IMR-90 (cell line): ENCODE measurements at regions not wholly inside any gene's neighbourhood (a gene's known extent, or its start where the extent isn't known, plus 50 kb on each side); places are given as distances from the start of the nearest gene placed in this dataset.

ENCODE experiments used
- ATAC-seq: fragments of 200-7000 bp; cut with Tn5 transposase; 2 replicates; pipeline ENCODE4 v1.9.1; 2020; ENCODE audit warnings: low read depth, mild to moderate bottlenecking, moderate library complexity
- BruUV-seq: library from RNA; stranded (reverse); fragments of 400-500 nt; replicated peaks from 2 replicates; lab custom pipeline; 2021; lab: Mats Ljungman, UMichigan
- CTCF ChIA-PET: fragments of 300-600 bp; formaldehyde crosslinking; extraction: SDS; loops from one replicate; lab custom pipeline; 2021; ENCODE audit warnings: antibody characterized with exemption; lab: Yijun Ruan, JAX
- POLR2A ChIA-PET: fragments of 300-600 bp; sonication (Branson Sonifier 250); formaldehyde crosslinking; loops from one replicate; lab custom pipeline; 2022; ENCODE audit warnings: antibody characterized with exemption; ENCODE audit not compliant: unreplicated experiment; lab: Charles Lee
- DNase-seq: peaks from one replicate; pipeline ENCODE4 v3.0.0; 2013
- H2AFZ ChIP-seq: replicated peaks from 2 replicates; pipeline ENCODE3; 2013; ENCODE audit warnings: low read length, mild to moderate bottlenecking; ENCODE audit not compliant: poor library complexity
- H2AK5ac ChIP-seq: 2 replicates; pipeline ENCODE4 v1.6.1; 2013; ENCODE audit warnings: low read depth, low read length, inconsistent platforms
- H2AK9ac ChIP-seq: replicated peaks from 2 replicates; pipeline ENCODE3; 2013; ENCODE audit warnings: mild to moderate bottlenecking, low read depth, low read length, moderate library complexity; ENCODE audit not compliant: poor library complexity
- H2BK120ac ChIP-seq: 2 replicates; pipeline ENCODE4 v1.6.1; 2013; ENCODE audit warnings: low read depth, low read length, inconsistent platforms
- H2BK15ac ChIP-seq: 3 replicates; pipeline ENCODE4 v1.6.1; 2013; ENCODE audit warnings: low read depth, low read length, inconsistent platforms
- H2BK20ac ChIP-seq: 2 replicates; pipeline ENCODE4 v1.6.1; 2013; ENCODE audit warnings: low read depth, mild to moderate bottlenecking, inconsistent platforms, low read length, moderate library complexity
- H2BK5ac ChIP-seq: 2 replicates; pipeline ENCODE4 v1.6.1; 2013; ENCODE audit warnings: mild to moderate bottlenecking, low read depth, low read length, inconsistent platforms; ENCODE audit not compliant: poor library complexity, severe bottlenecking
- H3K14ac ChIP-seq: replicated peaks from 2 replicates; pipeline ENCODE4 v1.6.1; 2013; ENCODE audit warnings: low read depth, low read length, inconsistent platforms
- H3K18ac ChIP-seq: 2 replicates; pipeline ENCODE4 v1.6.1; 2013; ENCODE audit warnings: low read depth, low read length, control low read depth
- H3K23ac ChIP-seq: 2 replicates; pipeline ENCODE4 v1.6.1; 2013; ENCODE audit warnings: low read depth, low read length, inconsistent platforms
- H3K27ac ChIP-seq: 2 replicates; pipeline ENCODE4 v1.5.1; 2013; ENCODE audit warnings: mild to moderate bottlenecking, control low read depth, low read length; ENCODE audit not compliant: insufficient read depth
- H3K27me3 ChIP-seq: 2 replicates; pipeline ENCODE4 v1.6.1; 2013; ENCODE audit warnings: low read length; ENCODE audit not compliant: control insufficient read depth, insufficient read depth
- H3K36me3 ChIP-seq: 2 replicates; pipeline ENCODE4 v1.6.1; 2013; ENCODE audit warnings: low read length, mixed read lengths; ENCODE audit not compliant: control insufficient read depth, insufficient read depth
- H3K4ac ChIP-seq: 2 replicates; pipeline ENCODE4 v1.6.1; 2013; ENCODE audit warnings: low read depth, low read length, inconsistent platforms
- H3K4me1 ChIP-seq: 2 replicates; pipeline ENCODE4 v1.6.1; 2013; ENCODE audit warnings: low read length, mixed read lengths; ENCODE audit not compliant: control insufficient read depth, insufficient read depth
- H3K4me2 ChIP-seq: 2 replicates; pipeline ENCODE4 v1.6.1; 2013; ENCODE audit warnings: low read depth, mild to moderate bottlenecking, control low read depth, low read length, moderate library complexity
- H3K4me3 ChIP-seq: 2 replicates; pipeline ENCODE4 v1.5.1; 2013; ENCODE audit warnings: low read depth, mild to moderate bottlenecking, control low read depth, low read length, moderate library complexity; ENCODE audit not compliant: insufficient read depth
- H3K56ac ChIP-seq: 2 replicates; pipeline ENCODE4 v1.6.1; 2013; ENCODE audit warnings: low read length, inconsistent platforms; ENCODE audit not compliant: insufficient read depth; ENCODE audit errors: extremely low read depth
- H3K79me1 ChIP-seq, 2 experiments: 2 replicates each; pipeline ENCODE4 v1.6.1; 2013; ENCODE audit warnings: low read length in 2 of 2, inconsistent platforms in 1 of 2, low read depth in 1 of 2
- H3K9ac ChIP-seq: 2 replicates; pipeline ENCODE4 v1.6.1; 2013; ENCODE audit warnings: low read depth, low read length, control low read depth
- H3K9me1 ChIP-seq: 2 replicates; pipeline ENCODE4 v1.6.1; 2013; ENCODE audit warnings: low read length, inconsistent platforms; ENCODE audit not compliant: insufficient read depth
- H3K9me3 ChIP-seq: 2 replicates; pipeline ENCODE4 v1.6.1; 2013; ENCODE audit warnings: low read length; ENCODE audit not compliant: control insufficient read depth, insufficient read depth
- H4K20me1 ChIP-seq: 2 replicates; pipeline ENCODE4 v1.6.1; 2013; ENCODE audit warnings: low read length, inconsistent platforms; ENCODE audit not compliant: insufficient read depth
- H4K5ac ChIP-seq: 2 replicates; pipeline ENCODE4 v1.6.1; 2013; ENCODE audit warnings: mild to moderate bottlenecking, low read depth, low read length, control low read depth
- H4K8ac ChIP-seq, 2 experiments: 2 replicates each; pipeline ENCODE4 v1.6.1; 2013; ENCODE audit warnings: low read depth in 2 of 2, low read length in 2 of 2, control low read depth in 1 of 2, inconsistent platforms in 1 of 2
- H4K91ac ChIP-seq: 2 replicates; pipeline ENCODE4 v1.6.1; 2013; ENCODE audit warnings: low read depth, low read length, inconsistent platforms; ENCODE audit not compliant: insufficient read depth
- BHLHE40 ChIP-seq: fragments of 150-350 bp; IDR thresholded peaks from 2 replicates; pipeline ENCODE4 v1.6.1; 2016; ENCODE audit warnings: mild to moderate bottlenecking, low read depth, low read length
- CEBPB ChIP-seq: IDR thresholded peaks from 2 replicates; pipeline ENCODE4 v1.6.1; 2012; ENCODE audit warnings: low read depth, low read length, improper control_type of control experiment
- CHD1 ChIP-seq: IDR thresholded peaks from 2 replicates; pipeline ENCODE4 v1.6.1; 2012; ENCODE audit warnings: low read depth, low read length, improper control_type of control experiment
- FOS ChIP-seq: fragments of 150-350 bp; IDR thresholded peaks from 2 replicates; pipeline ENCODE4 v1.6.1; 2016; ENCODE audit warnings: low read depth, low read length
- MAFK ChIP-seq: IDR thresholded peaks from 2 replicates; pipeline ENCODE4 v1.6.1; 2012; ENCODE audit warnings: low read depth, low read length, improper control_type of control experiment
- MAZ ChIP-seq: IDR thresholded peaks from 2 replicates; pipeline ENCODE4 v1.6.1; 2012; ENCODE audit warnings: low read depth, mild to moderate bottlenecking, low read length, improper control_type of control experiment, moderate library complexity, borderline replicate concordance
- MXI1 ChIP-seq: IDR thresholded peaks from 2 replicates; pipeline ENCODE4 v1.6.1; 2012; ENCODE audit warnings: low read depth, mild to moderate bottlenecking, low read length, moderate library complexity, borderline replicate concordance
- NFE2L2 ChIP-seq: fragments of 150-350 bp; IDR thresholded peaks from 2 replicates; pipeline ENCODE4 v1.6.1; 2016; ENCODE audit warnings: low read depth, mild to moderate bottlenecking, low read length
- POLR2A ChIP-seq: IDR thresholded peaks from 2 replicates; pipeline ENCODE4 v1.6.1; 2012; ENCODE audit warnings: mild to moderate bottlenecking, low read depth, low read length
- RAD21 ChIP-seq: IDR thresholded peaks from 2 replicates; pipeline ENCODE4 v1.6.1; 2012; ENCODE audit warnings: low read length, improper control_type of control experiment
- RCOR1 ChIP-seq: IDR thresholded peaks from 2 replicates; pipeline ENCODE4 v1.6.1; 2012; ENCODE audit warnings: mild to moderate bottlenecking, low read length, improper control_type of control experiment; ENCODE audit not compliant: insufficient replicate concordance
- RFX5 ChIP-seq: IDR thresholded peaks from 2 replicates; pipeline ENCODE4 v1.8.0; 2012; ENCODE audit warnings: low read depth, mild to moderate bottlenecking, low read length, moderate library complexity
- SMC3 ChIP-seq: fragments of 150-350 bp; IDR thresholded peaks from 2 replicates; pipeline ENCODE4 v1.6.1; 2016; ENCODE audit warnings: low read depth, mild to moderate bottlenecking, antibody characterized with exemption, low read length, moderate library complexity
- WGBS, 2 experiments: methylation state at CpG; one replicate each; pipeline versions ENCODE4 v1.1.5 to v1.1.7; 2013; ENCODE audit warnings: missing lambda C conversion rate in 2 of 2; ENCODE audit not compliant: insufficient read length in 1 of 2; ENCODE audit errors: extremely low coverage in 2 of 2; 5-methylcytosine and 5-hydroxymethylcytosine counted together
- dilution Hi-C: fragments of 300-500 bp; cut with HindIII; formaldehyde crosslinking; loops from one replicate; pipeline ENCODE4 v1.14.3; 2018; ENCODE audit warnings: low sequenced_read_pairs; ENCODE audit not compliant: unreplicated experiment
- in situ Hi-C: fragments of 300-500 bp; cut with MboI; formaldehyde crosslinking; loops from 3 replicates; pipeline ENCODE4 v1.14.3; 2019; ENCODE audit warnings: low sequenced_read_pairs, inconsistent platforms, mixed read lengths
- intact Hi-C: fragments of 100-400 bp; cut with micrococcal nuclease; formaldehyde crosslinking; loops from 2 replicates; pipeline ENCODE4 v1.10.0; 2022
- TF ChIP-seq, protein P1 (sequence below): fragments of 150-350 bp; IDR thresholded peaks from 2 replicates; pipeline ENCODE4 v1.6.1; 2017; ENCODE audit warnings: mild to moderate bottlenecking, antibody characterized with exemption, low read length, low read depth
- TF ChIP-seq, protein P2 (sequence below): fragments of 150-350 bp; IDR thresholded peaks from 2 replicates; pipeline ENCODE4 v1.6.1; 2016; ENCODE audit warnings: low read depth, mild to moderate bottlenecking, low read length, moderate library complexity, borderline replicate concordance
- TF ChIP-seq, protein P3 (sequence below): conservative IDR thresholded peaks from 2 replicates; pipeline ENCODE4 v1.5.1; 2012; ENCODE audit warnings: mild to moderate bottlenecking, low read depth, low read length, improper control_type of control experiment

DNA sequence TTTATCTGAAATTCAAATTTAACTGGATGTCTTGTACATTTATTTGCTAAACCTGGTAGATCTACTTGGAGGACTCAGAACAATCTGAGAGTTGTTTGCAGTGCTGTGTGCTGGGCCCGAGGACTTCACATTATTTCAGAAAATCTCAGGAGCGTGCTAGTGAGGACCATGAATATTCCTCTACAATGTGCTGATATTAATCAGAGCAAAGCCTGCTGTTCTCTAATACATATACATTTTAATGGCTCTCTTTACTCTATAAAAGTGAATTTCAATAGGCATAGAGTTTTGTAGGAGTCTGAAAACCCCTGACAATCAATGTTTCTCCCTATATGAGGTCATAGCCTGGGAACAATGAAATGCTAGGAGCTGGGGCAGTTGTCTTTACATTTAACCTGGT lies 144.3 kb downstream of the NEDD1 start:
- ChIA-PET POLR2A (no interaction called here), CTCF (no interaction called here)
- in situ Hi-C loops, result no loop called here
- Histone ChIP-seq H3K79me1 (no peaks in the 10 kb centered on the region), H3K4me2 (no peak overlapping the region), H3K27me3 (no peaks in the 10 kb centered on the region), H2AK5ac (no peak overlapping the region), H3K4ac (no peak overlapping the region), H4K5ac (no peak overlapping the region), H4K20me1 (no peaks in the 10 kb centered on the region), H3K9me3 (no peaks in the 10 kb centered on the region), H2BK5ac (no peak overlapping the region), H3K4me1 (no peaks in the 10 kb centered on the region), H3K14ac (no peak overlapping the region), H2AFZ (no peak overlapping the region), H3K9me1 (no peaks in the 10 kb centered on the region), H2BK20ac (no peak overlapping the region), H3K23ac (no peak overlapping the region), H3K4me3 (no peak overlapping the region), H3K56ac (no peak overlapping the region), H4K91ac (no peak overlapping the region), H2AK9ac (no peak overlapping the region), H2BK15ac (no peak overlapping the region), H3K36me3 (no peaks in the 10 kb centered on the region), H2BK120ac (no peak overlapping the region), H3K27ac (no peak overlapping the region), H4K8ac (no peak overlapping the region), H3K9ac (no peak overlapping the region), H3K18ac (no peak overlapping the region)
- DNase-seq (no peak), ATAC-seq (no peak)
- intact Hi-C loops, result no loop called here
- no TSS peak for BruUV-seq
- dilution Hi-C loops, result no loop called here
- no peak for TF ChIP-seq BHLHE40
- TF ChIP-seq MAFK, result no peak
- TF ChIP-seq, protein P1, sequence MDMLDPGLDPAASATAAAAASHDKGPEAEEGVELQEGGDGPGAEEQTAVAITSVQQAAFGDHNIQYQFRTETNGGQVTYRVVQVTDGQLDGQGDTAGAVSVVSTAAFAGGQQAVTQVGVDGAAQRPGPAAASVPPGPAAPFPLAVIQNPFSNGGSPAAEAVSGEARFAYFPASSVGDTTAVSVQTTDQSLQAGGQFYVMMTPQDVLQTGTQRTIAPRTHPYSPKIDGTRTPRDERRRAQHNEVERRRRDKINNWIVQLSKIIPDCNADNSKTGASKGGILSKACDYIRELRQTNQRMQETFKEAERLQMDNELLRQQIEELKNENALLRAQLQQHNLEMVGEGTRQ, result no peak
- TF ChIP-seq, protein P2, sequence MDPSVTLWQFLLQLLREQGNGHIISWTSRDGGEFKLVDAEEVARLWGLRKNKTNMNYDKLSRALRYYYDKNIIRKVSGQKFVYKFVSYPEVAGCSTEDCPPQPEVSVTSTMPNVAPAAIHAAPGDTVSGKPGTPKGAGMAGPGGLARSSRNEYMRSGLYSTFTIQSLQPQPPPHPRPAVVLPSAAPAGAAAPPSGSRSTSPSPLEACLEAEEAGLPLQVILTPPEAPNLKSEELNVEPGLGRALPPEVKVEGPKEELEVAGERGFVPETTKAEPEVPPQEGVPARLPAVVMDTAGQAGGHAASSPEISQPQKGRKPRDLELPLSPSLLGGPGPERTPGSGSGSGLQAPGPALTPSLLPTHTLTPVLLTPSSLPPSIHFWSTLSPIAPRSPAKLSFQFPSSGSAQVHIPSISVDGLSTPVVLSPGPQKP, result no peak
- no peak for TF ChIP-seq CHD1
- no peak for TF ChIP-seq MAZ
- no peak for TF ChIP-seq SMC3
- no peak for TF ChIP-seq RCOR1
- TF ChIP-seq POLR2A, result no peak
- no peak for TF ChIP-seq MXI1
- TF ChIP-seq, protein P3, sequence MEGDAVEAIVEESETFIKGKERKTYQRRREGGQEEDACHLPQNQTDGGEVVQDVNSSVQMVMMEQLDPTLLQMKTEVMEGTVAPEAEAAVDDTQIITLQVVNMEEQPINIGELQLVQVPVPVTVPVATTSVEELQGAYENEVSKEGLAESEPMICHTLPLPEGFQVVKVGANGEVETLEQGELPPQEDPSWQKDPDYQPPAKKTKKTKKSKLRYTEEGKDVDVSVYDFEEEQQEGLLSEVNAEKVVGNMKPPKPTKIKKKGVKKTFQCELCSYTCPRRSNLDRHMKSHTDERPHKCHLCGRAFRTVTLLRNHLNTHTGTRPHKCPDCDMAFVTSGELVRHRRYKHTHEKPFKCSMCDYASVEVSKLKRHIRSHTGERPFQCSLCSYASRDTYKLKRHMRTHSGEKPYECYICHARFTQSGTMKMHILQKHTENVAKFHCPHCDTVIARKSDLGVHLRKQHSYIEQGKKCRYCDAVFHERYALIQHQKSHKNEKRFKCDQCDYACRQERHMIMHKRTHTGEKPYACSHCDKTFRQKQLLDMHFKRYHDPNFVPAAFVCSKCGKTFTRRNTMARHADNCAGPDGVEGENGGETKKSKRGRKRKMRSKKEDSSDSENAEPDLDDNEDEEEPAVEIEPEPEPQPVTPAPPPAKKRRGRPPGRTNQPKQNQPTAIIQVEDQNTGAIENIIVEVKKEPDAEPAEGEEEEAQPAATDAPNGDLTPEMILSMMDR, result no peak
- no peak for TF ChIP-seq NFE2L2
- TF ChIP-seq CEBPB, result no peak
- TF ChIP-seq RAD21, result no peak
- no peak for TF ChIP-seq FOS
- TF ChIP-seq RFX5, result no peak
- WGBS, 2 experiments, result no CpG with 5 or more reads among the region's 2 CpGs
